DOHH2 (cell line): ENCODE measurements at regions not wholly inside any gene's neighbourhood (a gene's known extent, or its start where the extent isn't known, plus 50 kb on each side); places are given as distances from the start of the nearest gene placed in this dataset.

Experiments
- H3F3A ChIP-seq: fragments of 200-600 bp; sonication (generic), shearing (Covaris generic); 2 replicates; pipeline ENCODE4 v1.6.0; 2016; ENCODE audit warnings: antibody characterized with exemption, mild to moderate bottlenecking; ENCODE audit not compliant: control insufficient read depth, insufficient read depth
- H3K27ac ChIP-seq: fragments of 200-600 bp; sonication (generic); 2 replicates; pipeline ENCODE4 v1.5.1; 2014; ENCODE audit warnings: low read depth, mild to moderate bottlenecking, low read length, moderate library complexity
- H3K27me3 ChIP-seq: fragments of 200-600 bp; sonication (generic); 2 replicates; pipeline ENCODE4 v1.6.1; 2014; ENCODE audit warnings: mild to moderate bottlenecking, low read length, mixed read lengths; ENCODE audit not compliant: control insufficient read depth
- H3K36me3 ChIP-seq: fragments of 200-600 bp; sonication (generic); 2 replicates; pipeline ENCODE4 v1.6.1; 2014; ENCODE audit warnings: mild to moderate bottlenecking, low read length, moderate library complexity, mixed read lengths; ENCODE audit not compliant: control insufficient read depth
- H3K4me1 ChIP-seq: fragments of 200-600 bp; sonication (generic); 2 replicates; pipeline ENCODE4 v1.6.1; 2014; ENCODE audit warnings: mild to moderate bottlenecking, low read length, mixed read lengths; ENCODE audit not compliant: control insufficient read depth
- H3K4me2 ChIP-seq: fragments of 200-600 bp; sonication (generic); 2 replicates; pipeline ENCODE4 v1.6.0; 2014; ENCODE audit warnings: mild to moderate bottlenecking, low read length, moderate library complexity
- H3K4me3 ChIP-seq: fragments of 200-600 bp; sonication (generic); 2 replicates; pipeline ENCODE4 v1.5.1; 2014; ENCODE audit warnings: mild to moderate bottlenecking, low read length, mixed read lengths
- H3K79me2 ChIP-seq: fragments of 200-600 bp; sonication (generic); 2 replicates; pipeline ENCODE4 v1.6.1; 2014; ENCODE audit warnings: mild to moderate bottlenecking, low read length, mixed read lengths; ENCODE audit not compliant: control insufficient read depth
- H3K9me2 ChIP-seq: fragments of 200-600 bp; sonication (generic); replicated peaks from 2 replicates; pipeline ENCODE4 v1.6.1; 2014; ENCODE audit warnings: mild to moderate bottlenecking, low read length, mixed read lengths; ENCODE audit not compliant: control insufficient read depth
- H3K9me3 ChIP-seq: fragments of 200-600 bp; sonication (generic); 2 replicates; pipeline ENCODE4 v1.6.1; 2014; ENCODE audit warnings: antibody characterized with exemption, low read length, mixed read lengths; ENCODE audit not compliant: control insufficient read depth, insufficient read depth
- H4K20me1 ChIP-seq: fragments of 200-600 bp; sonication (generic); 2 replicates; pipeline ENCODE4 v1.6.0; 2014; ENCODE audit warnings: low read depth, mild to moderate bottlenecking, antibody characterized with exemption, low read length, moderate library complexity; ENCODE audit not compliant: control insufficient read depth, insufficient read depth
- EZH2phosphoT487 ChIP-seq: fragments of 200-600 bp; sonication (generic); IDR thresholded peaks from 2 replicates; pipeline ENCODE4 v1.6.1; 2017; ENCODE audit warnings: borderline replicate concordance, mild to moderate bottlenecking, antibody characterized with exemption, low read length, moderate library complexity, mixed read lengths
- TF ChIP-seq, protein P1 (sequence below): fragments of 200-600 bp; sonication (generic); IDR thresholded peaks from one replicate; pipeline ENCODE4 v1.5.1; 2014; ENCODE audit warnings: antibody characterized with exemption, mild to moderate bottlenecking, low read depth, low read length; ENCODE audit not compliant: poor library complexity, severe bottlenecking

DNA sequence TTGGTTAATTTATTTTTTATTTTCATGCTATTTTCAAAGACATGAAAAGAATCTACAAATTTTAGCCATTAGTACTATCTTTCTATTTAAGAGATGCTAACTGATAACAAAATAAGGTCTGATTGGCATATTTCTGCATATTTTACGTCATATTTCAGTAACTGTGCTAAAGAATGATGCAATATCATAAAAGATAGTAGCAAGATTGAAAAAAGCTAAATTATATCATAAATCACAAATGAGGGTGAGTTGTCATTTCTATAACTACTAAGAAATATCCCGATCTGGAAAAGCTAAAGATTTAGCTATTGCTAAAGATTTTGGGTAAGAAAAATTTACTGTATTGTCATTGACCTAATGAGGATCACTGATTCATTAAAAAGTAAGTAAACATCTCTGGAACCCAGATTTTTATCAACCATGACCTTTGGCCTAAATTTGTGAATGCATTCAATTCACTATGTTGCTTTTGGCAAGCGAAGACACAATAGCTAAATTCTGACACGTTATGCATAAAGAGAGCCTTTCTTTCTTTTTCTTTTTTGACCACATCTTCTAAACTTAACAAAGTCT, 103.6 kb downstream of the HPGD start:
- no peaks in the 10 kb centered on the region for H3K27me3 ChIP-seq
- peaks cover 11% of the 10 kb centered on the region for H3F3A ChIP-seq
- no peaks in the 10 kb centered on the region for H3K36me3 ChIP-seq
- H3K27ac ChIP-seq, result no peak overlapping the region
- H3K9me3 ChIP-seq, result no peaks in the 10 kb centered on the region
- H3K4me2 ChIP-seq, result no peak overlapping the region
- H3K79me2 ChIP-seq, result no peaks in the 10 kb centered on the region
- TF ChIP-seq, protein P1, sequence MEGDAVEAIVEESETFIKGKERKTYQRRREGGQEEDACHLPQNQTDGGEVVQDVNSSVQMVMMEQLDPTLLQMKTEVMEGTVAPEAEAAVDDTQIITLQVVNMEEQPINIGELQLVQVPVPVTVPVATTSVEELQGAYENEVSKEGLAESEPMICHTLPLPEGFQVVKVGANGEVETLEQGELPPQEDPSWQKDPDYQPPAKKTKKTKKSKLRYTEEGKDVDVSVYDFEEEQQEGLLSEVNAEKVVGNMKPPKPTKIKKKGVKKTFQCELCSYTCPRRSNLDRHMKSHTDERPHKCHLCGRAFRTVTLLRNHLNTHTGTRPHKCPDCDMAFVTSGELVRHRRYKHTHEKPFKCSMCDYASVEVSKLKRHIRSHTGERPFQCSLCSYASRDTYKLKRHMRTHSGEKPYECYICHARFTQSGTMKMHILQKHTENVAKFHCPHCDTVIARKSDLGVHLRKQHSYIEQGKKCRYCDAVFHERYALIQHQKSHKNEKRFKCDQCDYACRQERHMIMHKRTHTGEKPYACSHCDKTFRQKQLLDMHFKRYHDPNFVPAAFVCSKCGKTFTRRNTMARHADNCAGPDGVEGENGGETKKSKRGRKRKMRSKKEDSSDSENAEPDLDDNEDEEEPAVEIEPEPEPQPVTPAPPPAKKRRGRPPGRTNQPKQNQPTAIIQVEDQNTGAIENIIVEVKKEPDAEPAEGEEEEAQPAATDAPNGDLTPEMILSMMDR, result no peak
- TF ChIP-seq EZH2phosphoT487, result no peak
- H3K4me3 ChIP-seq, result no peak overlapping the region
- no peaks in the 10 kb centered on the region for H3K9me2 ChIP-seq
- H3K4me1 ChIP-seq, result peaks cover 46% of the 10 kb centered on the region
- no peaks in the 10 kb centered on the region for H4K20me1 ChIP-seq

DNA sequence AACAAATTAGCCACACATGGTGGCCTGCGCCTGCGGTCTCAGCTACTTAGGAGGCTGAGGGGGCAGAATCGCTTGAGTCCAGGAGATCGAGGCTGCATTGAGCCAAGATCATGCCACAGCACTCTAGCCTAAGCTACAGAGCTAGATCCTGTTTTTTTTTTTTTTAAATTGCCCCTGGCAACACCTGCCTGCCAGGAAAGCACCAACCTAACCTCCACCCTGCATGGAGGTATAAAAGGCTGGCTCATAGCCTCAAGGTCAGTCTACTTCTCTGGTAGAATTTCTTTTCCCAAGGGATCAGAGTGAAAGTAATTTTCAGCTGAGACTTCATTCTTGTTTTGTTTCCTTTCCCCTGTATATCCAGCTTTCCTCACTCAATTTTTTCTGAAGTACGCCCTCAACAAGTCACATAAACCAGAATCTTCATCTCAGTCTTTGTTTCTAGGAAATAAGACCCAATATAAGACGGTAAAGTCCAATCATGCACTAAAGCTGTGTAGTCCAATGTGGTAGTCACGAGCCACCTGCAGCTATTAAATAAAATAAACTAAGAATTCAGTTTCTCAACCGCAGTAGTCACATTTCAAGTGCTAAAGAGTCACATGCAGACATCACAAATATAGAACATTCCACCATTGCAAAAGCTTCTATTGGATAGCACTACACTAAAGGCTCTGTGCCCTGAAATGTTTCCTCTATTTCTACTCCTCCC, 113.3 kb downstream of the HPGD start:
- Histone ChIP-seq H3F3A (no peaks in the 10 kb centered on the region), H3K27ac (no peak overlapping the region), H3K79me2 (no peaks in the 10 kb centered on the region), H3K9me3 (no peaks in the 10 kb centered on the region), H3K27me3 (no peaks in the 10 kb centered on the region), H3K9me2 (no peaks in the 10 kb centered on the region), H3K36me3 (no peaks in the 10 kb centered on the region), H4K20me1 (no peaks in the 10 kb centered on the region), H3K4me1 (no peaks in the 10 kb centered on the region), H3K4me2 (no peak overlapping the region), H3K4me3 (no peak overlapping the region)
- TF ChIP-seq EZH2phosphoT487, result no peak
- TF ChIP-seq, protein P1, result no peak

DNA sequence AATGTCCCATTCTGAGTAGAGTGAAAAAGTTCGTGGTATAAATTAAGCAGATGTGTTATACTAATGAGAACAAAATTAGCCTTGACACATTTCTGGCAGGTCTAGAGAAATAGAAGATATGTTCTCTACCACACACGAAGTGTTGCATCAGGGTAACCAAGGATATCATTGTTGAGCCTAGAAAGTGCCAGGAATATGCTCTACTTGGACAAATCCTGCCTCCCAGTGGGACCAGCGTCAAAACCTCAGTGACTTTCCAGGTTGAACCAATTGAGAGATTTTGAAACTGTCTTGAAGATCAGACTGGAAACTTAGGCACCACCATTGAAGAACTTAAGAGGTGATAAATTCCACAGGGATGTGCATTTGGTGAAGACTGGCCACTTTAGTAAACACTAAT, 115.9 kb downstream of the HPGD start:
- Histone ChIP-seq H3K4me1 (no peaks in the 10 kb centered on the region), H3K4me3 (no peak overlapping the region), H4K20me1 (no peaks in the 10 kb centered on the region), H3K79me2 (no peaks in the 10 kb centered on the region), H3K4me2 (no peak overlapping the region), H3K9me2 (no peaks in the 10 kb centered on the region), H3K9me3 (no peaks in the 10 kb centered on the region), H3K27ac (no peak overlapping the region), H3F3A (no peaks in the 10 kb centered on the region), H3K27me3 (no peaks in the 10 kb centered on the region), H3K36me3 (no peaks in the 10 kb centered on the region)
- TF ChIP-seq, protein P1, result no peak
- no peak for TF ChIP-seq EZH2phosphoT487
